Mucosa of descending colon (tissue), 3 donors: ENCODE measurements at regions not wholly inside any gene's neighbourhood (a gene's known extent, or its start where the extent isn't known, plus 50 kb on each side); places are given as distances from the start of the nearest gene placed in this dataset.

ENCODE experiments used
- ATAC-seq: fragments of 200-7000 bp; cut with Tn5 transposase; one replicate; pipeline ENCODE4 v1.9.1; 2020; ENCODE audit warnings: mild to moderate bottlenecking, moderate library complexity
- DNase-seq, 3 donors: peaks; one replicate each; pipeline ENCODE4 v3.0.0-alpha.2; 2020
- H3K36me3 ChIP-seq: fragments of 200-600 bp; one replicate; pipeline ENCODE4 v1.8.0; 2021; ENCODE audit warnings: low read depth, mild to moderate bottlenecking
- H3K4me1 ChIP-seq: fragments of 200-600 bp; one replicate; pipeline ENCODE4 v1.8.0; 2021; ENCODE audit warnings: low read depth, mild to moderate bottlenecking
- H3K4me3 ChIP-seq: fragments of 200-600 bp; one replicate; pipeline ENCODE4 v1.8.0; 2021; ENCODE audit warnings: mild to moderate bottlenecking
- H3K9me3 ChIP-seq: fragments of 200-600 bp; one replicate; pipeline ENCODE4 v1.8.0; 2021; ENCODE audit warnings: mild to moderate bottlenecking
- CTCF ChIP-seq: fragments of 200-600 bp; IDR thresholded peaks from one replicate; pipeline ENCODE4 v1.8.0; 2022; ENCODE audit warnings: antibody characterized with exemption, mild to moderate bottlenecking
- intact Hi-C, 2 donors: fragments of 100-400 bp; cut with DNase I in 1 of 2; cut with micrococcal nuclease in 1 of 2; formaldehyde crosslinking; loops; one replicate each; pipeline versions ENCODE4 v1.11.0 to v1.11.1; 2022; cut with DNase I, micrococcal nuclease
- donor health status: DM: no; HTN: no; CAD: no; lungs with moderate emphysema.
- donor health status: DM: no; HTN: no; CAD: no.
- donor health status: DM: no; HTN: yes; CAD: no.

GRCh38 chr2:17311771-17312511 is 206.3 kb downstream of the RAD51AP2 start:
- DNase-seq (no peak), ATAC-seq (no peak)
- H3K36me3 ChIP-seq = no peaks in the 10 kb centered on the region
- no peak for TF ChIP-seq CTCF
- intact Hi-C loops = no loop called here
- H3K9me3 ChIP-seq = no peaks in the 10 kb centered on the region
- no peaks in the 10 kb centered on the region for H3K4me1 ChIP-seq
- no peak overlapping the region for H3K4me3 ChIP-seq

- no peak overlapping the region for H3K4me3 ChIP-seq
- no peaks in the 10 kb centered on the region for H3K4me1 ChIP-seq
- H3K36me3 ChIP-seq = no peaks in the 10 kb centered on the region
- no peak for ATAC-seq
- DNase-seq = no peak
- no peak for TF ChIP-seq CTCF
- no peaks in the 10 kb centered on the region for H3K9me3 ChIP-seq
- intact Hi-C loops = no loop called here
Measured at GRCh38 chr2:17311106-17311619, 207.1 kb downstream of the RAD51AP2 start.

GRCh38 chr2:17309741-17310339 is 208.4 kb downstream of the RAD51AP2 start:
- Histone ChIP-seq H3K9me3 (no peaks in the 10 kb centered on the region), H3K4me1 (no peaks in the 10 kb centered on the region), H3K36me3 (no peaks in the 10 kb centered on the region), H3K4me3 (no peak overlapping the region)
- DNase-seq (peak in 1 of 3 donors; percentile 44), ATAC-seq (peak; percentile 82)
- TF ChIP-seq CTCF = peak; percentile 31
- intact Hi-C loops = no loop called here

GRCh38 chr2:17309181-17309580 is 209.1 kb downstream of the RAD51AP2 start:
- DNase-seq = no peak
- Histone ChIP-seq H3K36me3 (no peaks in the 10 kb centered on the region), H3K9me3 (no peaks in the 10 kb centered on the region), H3K4me3 (no peak overlapping the region), H3K4me1 (no peaks in the 10 kb centered on the region)
- no peak for TF ChIP-seq CTCF
- intact Hi-C loops = no loop called here
- ATAC-seq = no peak

- Histone ChIP-seq H3K4me3 (no peak overlapping the region), H3K9me3 (no peaks in the 10 kb centered on the region), H3K36me3 (no peaks in the 10 kb centered on the region), H3K4me1 (no peaks in the 10 kb centered on the region)
- ATAC-seq = no peak
- intact Hi-C loops = no loop called here
- no peak for DNase-seq
- no peak for TF ChIP-seq CTCF
Measured at GRCh38 chr2:17306706-17307105, 211.5 kb downstream of the RAD51AP2 start.
